Kidney (tissue), 13 donors: ENCODE measurements at regions not wholly inside any gene's neighbourhood (a gene's known extent, or its start where the extent isn't known, plus 50 kb on each side); places are given as distances from the start of the nearest gene placed in this dataset.

Source experiments
- DNase-seq, 5 donors: peaks; one replicate each; pipeline ENCODE4 v3.0.0-alpha.2; 2013 to 2020
- FAIRE-seq: peaks from 2 replicates; lab custom pipeline; 2012; peaks lifted over from hg19 to GRCh38; lab: Jason Lieb, UNC
- H3K27ac ChIP-seq, 2 donors: one replicate each; pipeline ENCODE4 v1.7.0; 2013; ENCODE audit warnings: low read depth in 2 of 2, low read length in 2 of 2, inconsistent platforms in 1 of 2
- H3K27me3 ChIP-seq: one replicate; pipeline ENCODE4 v1.7.1; 2013; ENCODE audit warnings: low read length, inconsistent platforms; ENCODE audit not compliant: control insufficient read depth, insufficient read depth
- H3K36me3 ChIP-seq, 3 donors: one replicate each; pipeline versions ENCODE4 v1.7.0 to v1.7.1; 2013; ENCODE audit warnings: low read length in 3 of 3, control low read depth in 1 of 3, inconsistent platforms in 1 of 3; ENCODE audit not compliant: insufficient read depth in 3 of 3, control insufficient read depth in 2 of 3
- H3K4me1 ChIP-seq, 3 donors: one replicate each; pipeline versions ENCODE4 v1.7.0 to v1.7.1; 2013; ENCODE audit warnings: low read length in 3 of 3, inconsistent platforms in 1 of 3, low read depth in 1 of 3; ENCODE audit not compliant: control insufficient read depth in 2 of 3, insufficient read depth in 2 of 3
- H3K4me3 ChIP-seq, 3 donors: one replicate each; pipeline versions ENCODE4 v1.7.0 to v1.8.1; 2013; ENCODE audit warnings: low read length in 3 of 3, control low read depth in 1 of 3, inconsistent platforms in 1 of 3
- H3K9ac ChIP-seq, 3 donors: one replicate each; pipeline versions ENCODE4 v1.7.0 to v1.7.1; 2013; ENCODE audit warnings: low read length in 3 of 3, control low read depth in 1 of 3, inconsistent platforms in 1 of 3
- H3K9me3 ChIP-seq, 3 donors: one replicate each; pipeline versions ENCODE4 v1.7.0 to v1.7.1; 2013; ENCODE audit warnings: low read length in 3 of 3, control low read depth in 1 of 3, inconsistent platforms in 1 of 3; ENCODE audit not compliant: control insufficient read depth in 2 of 3, insufficient read depth in 1 of 3
- CTCF ChIP-seq: IDR thresholded peaks from 3 replicates; pipeline ENCODE4 v1.5.1; 2012; ENCODE audit warnings: mild to moderate bottlenecking, moderate library complexity, borderline replicate concordance; ENCODE audit not compliant: insufficient read depth; ENCODE audit errors: extremely low read depth
- intact Hi-C: fragments of 100-400 bp; cut with DNase I; formaldehyde crosslinking; loops from one replicate; pipeline ENCODE4 v1.11.1; 2022
- donor health status: control.
- donor health status: control.
- donor health status: control.
- donor health status: control.
- donor health status: control.
- donor health status: DM: yes; HTN: yes; CAD: no.
- donor health status: Normal renal cell carcinoma (clear cell type).

- TF ChIP-seq CTCF, result no peak
- Histone ChIP-seq H3K9ac (no peak overlapping the region), H3K4me1 (no peaks in the 10 kb centered on the region), H3K4me3 (no peak overlapping the region), H3K36me3 (no peaks in the 10 kb centered on the region), H3K27ac (no peak overlapping the region), H3K9me3 (no peaks in the 10 kb centered on the region), H3K27me3 (no peaks in the 10 kb centered on the region)
- DNase-seq, result no peak
- intact Hi-C loops, result no loop called here
- FAIRE-seq, result no peak
Measured at GRCh38 chr2:109707281-109708147, 86.6 kb upstream of the RGPD5 start.

DNA sequence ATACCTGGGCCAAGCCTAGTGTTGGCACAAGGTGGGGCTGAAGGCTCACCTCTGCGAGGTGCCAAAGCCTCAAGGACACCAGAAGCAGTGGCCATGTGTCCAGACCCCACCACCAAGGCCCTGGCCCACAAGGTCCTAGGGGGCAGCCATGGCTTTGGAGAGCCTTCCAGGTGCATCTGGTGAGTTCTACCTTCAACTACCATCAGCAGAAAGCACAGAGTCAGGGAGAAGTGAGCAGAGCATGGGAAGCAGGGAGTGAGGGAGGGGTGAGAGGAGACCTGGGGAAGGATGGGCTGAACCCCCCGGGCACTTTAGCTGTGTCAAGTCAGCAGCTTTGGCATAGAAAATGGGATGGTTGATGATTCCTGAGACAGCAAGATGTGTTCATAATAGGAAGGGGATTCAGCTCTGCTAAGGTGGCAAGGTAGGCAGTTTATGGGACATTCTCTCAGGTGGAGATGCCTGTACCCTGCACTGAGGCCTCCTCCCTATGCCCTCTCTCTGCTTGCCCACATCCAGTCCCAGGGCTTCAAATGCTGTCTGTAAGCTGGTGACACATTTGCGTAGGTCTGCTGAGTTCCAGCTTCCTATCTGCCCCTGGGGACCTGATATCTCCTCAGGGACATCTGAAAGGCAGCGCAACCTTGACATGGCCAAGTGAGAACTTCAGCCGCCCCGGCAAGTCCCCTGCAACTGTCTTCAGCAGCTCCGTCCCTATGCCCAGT lies 83.4 kb upstream of the RGPD5 start:
- no peak overlapping the region for H3K27ac ChIP-seq
- H3K9ac ChIP-seq, result no peak overlapping the region
- no peaks in the 10 kb centered on the region for H3K9me3 ChIP-seq
- FAIRE-seq, result no peak
- H3K4me1 ChIP-seq, result no peaks in the 10 kb centered on the region
- peak in 1 of 5 donors; percentile 19 for DNase-seq
- intact Hi-C loops, result no loop called here
- H3K27me3 ChIP-seq, result no peaks in the 10 kb centered on the region
- H3K36me3 ChIP-seq, result no peaks in the 10 kb centered on the region
- no peak for TF ChIP-seq CTCF
- H3K4me3 ChIP-seq, result no peak overlapping the region

- intact Hi-C loops, result no loop called here
- Histone ChIP-seq H3K27ac (no peak overlapping the region), H3K27me3 (no peaks in the 10 kb centered on the region), H3K9me3 (no peaks in the 10 kb centered on the region), H3K4me1 (no peaks in the 10 kb centered on the region), H3K36me3 (no peaks in the 10 kb centered on the region), H3K4me3 (no peak overlapping the region), H3K9ac (no peak overlapping the region)
- DNase-seq (peak in 1 of 5 donors; percentile 37), FAIRE-seq (no peak)
- no peak for TF ChIP-seq CTCF
Measured at GRCh38 chr2:109711230-109712122, 82.6 kb upstream of the RGPD5 start.
